Caco-2 (cell line): ENCODE measurements at regions not wholly inside any gene's neighbourhood (a gene's known extent, or its start where the extent isn't known, plus 50 kb on each side); places are given as distances from the start of the nearest gene placed in this dataset.
A peak's percentile ranks its signal among the peaks of the same experiment; 100 is the strongest.

Experiments
- BruUV-seq: library from RNA; stranded (reverse); fragments of 400-500 nt; replicated peaks from 2 replicates; lab custom pipeline; 2021; lab: Mats Ljungman, UMichigan
- CTCF ChIA-PET: fragments of 300-600 bp; sonication (Branson Sonifier 250); formaldehyde crosslinking; loops from one replicate; lab custom pipeline; 2022; ENCODE audit warnings: antibody characterized with exemption; lab: Charles Lee
- POLR2A ChIA-PET: fragments of 300-600 bp; sonication (Branson Sonifier 250); formaldehyde crosslinking; loops from one replicate; lab custom pipeline; 2022; ENCODE audit warnings: antibody characterized with exemption; lab: Charles Lee
- DNase-seq, 2 experiments: peaks; one replicate each; pipeline versions ENCODE4 v3.0.0 to v3.0.0-alpha.2; 2020 to 2022
- H3K27me3 ChIP-seq: replicated peaks from 2 replicates; pipeline ENCODE4 v1.6.0; 2011; ENCODE audit warnings: low read length; ENCODE audit not compliant: control insufficient read depth, insufficient read depth
- H3K36me3 ChIP-seq: 2 replicates; pipeline ENCODE4 v1.5.1; 2011; ENCODE audit warnings: low read length; ENCODE audit not compliant: control insufficient read depth, insufficient read depth
- H3K4me1 ChIP-seq: fragments of 250-450 bp; sonication (Bioruptor Pico); 2 replicates; pipeline ENCODE4 v1.5.1; 2020; ENCODE audit warnings: mild to moderate bottlenecking
- H3K4me3 ChIP-seq: 2 replicates; pipeline ENCODE4 v1.5.1; 2011; ENCODE audit warnings: low read depth, mild to moderate bottlenecking, control low read depth, low read length
- H3K9me3 ChIP-seq: fragments of 250-450 bp; sonication (Bioruptor Pico); 2 replicates; pipeline ENCODE4 v1.5.1; 2020; ENCODE audit warnings: mild to moderate bottlenecking, moderate library complexity
- H3K27ac Mint-ChIP-seq: one replicate; pipeline ENCODE4 v1.8.0; 2022; ENCODE audit warnings: mixed read lengths; ENCODE audit not compliant: unreplicated experiment
- H3K27me3 Mint-ChIP-seq: one replicate; pipeline ENCODE4 v1.8.0; 2022; ENCODE audit warnings: mixed read lengths; ENCODE audit not compliant: insufficient read depth, unreplicated experiment
- H3K36me3 Mint-ChIP-seq: one replicate; pipeline ENCODE4 v1.8.0; 2022; ENCODE audit warnings: mild to moderate bottlenecking, mixed read lengths; ENCODE audit not compliant: insufficient read depth, unreplicated experiment
- H3K4me1 Mint-ChIP-seq: one replicate; pipeline ENCODE4 v1.8.0; 2022; ENCODE audit warnings: low read depth, mixed read lengths; ENCODE audit not compliant: unreplicated experiment
- H3K4me3 Mint-ChIP-seq: one replicate; pipeline ENCODE4 v1.8.0; 2022; ENCODE audit warnings: mild to moderate bottlenecking, moderate library complexity, mixed read lengths; ENCODE audit not compliant: unreplicated experiment
- H3K9me3 Mint-ChIP-seq: one replicate; pipeline ENCODE4 v1.8.0; 2022; ENCODE audit warnings: mixed read lengths; ENCODE audit not compliant: unreplicated experiment
- intact Hi-C: fragments of 100-400 bp; cut with micrococcal nuclease; formaldehyde crosslinking; loops from one replicate; pipeline ENCODE4 v1.10.0; 2022; ENCODE audit not compliant: unreplicated experiment
- TF ChIP-seq, protein P1 (sequence below), 2 experiments: fragments of 200-600 bp in 1 of 2; IDR thresholded peaks; 1 replicate in 1 of 2; 2 replicates in 1 of 2; pipeline versions ENCODE4 v1.5.1 to v1.8.0; 2011 to 2022; ENCODE audit warnings: antibody characterized with exemption in 1 of 2, control low read depth in 1 of 2, inconsistent platforms in 1 of 2, low read depth in 1 of 2, low read length in 1 of 2, mild to moderate bottlenecking in 1 of 2, moderate library complexity in 1 of 2; ENCODE audit not compliant: insufficient read depth in 1 of 2, severe bottlenecking in 1 of 2, unreplicated experiment in 1 of 2

DNA sequence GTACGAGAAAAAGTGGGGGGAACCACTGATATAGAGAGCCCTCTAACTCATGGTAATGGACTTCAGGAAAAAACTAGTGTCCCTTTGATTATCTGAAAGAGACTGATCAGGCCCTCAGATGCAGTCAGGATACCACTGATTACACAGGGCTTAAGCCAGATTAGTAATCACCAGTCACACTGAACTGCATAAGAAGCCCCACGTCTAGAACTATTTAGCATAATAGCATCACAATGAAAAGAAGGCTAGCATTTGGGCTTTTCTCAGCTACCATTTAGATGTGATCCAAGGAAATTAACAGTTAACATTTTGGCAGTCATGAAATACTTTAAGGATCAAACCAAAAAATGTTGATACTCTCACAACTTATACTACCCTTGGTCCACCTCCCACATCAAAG, 813.1 kb upstream of the POU3F3 start:
- BruUV-seq: no TSS peak
- no peaks in the 10 kb centered on the region for H3K4me1 Mint-ChIP-seq
- H3K36me3 ChIP-seq: no peaks in the 10 kb centered on the region

DNA sequence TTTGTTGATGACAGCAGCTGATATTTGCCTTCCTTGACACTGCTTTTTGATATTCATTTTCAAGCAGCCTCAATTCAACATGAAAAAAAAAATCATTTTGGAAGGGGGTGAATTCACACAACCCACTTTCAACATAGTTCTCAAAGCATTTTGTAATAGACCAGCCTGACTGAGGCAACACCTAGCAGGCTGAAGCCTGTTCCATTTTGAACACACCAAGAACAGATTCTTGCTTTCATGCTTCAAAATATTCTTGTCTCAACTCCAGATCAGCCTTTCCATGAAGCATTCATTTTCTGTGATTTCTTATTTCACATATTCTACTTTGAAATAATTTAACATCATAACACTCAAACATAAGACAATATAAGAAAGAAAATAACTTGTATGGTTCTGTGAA, 812.6 kb upstream of the POU3F3 start:
- POLR2A ChIA-PET: no interaction called here
- Mint-ChIP-seq H3K4me1 (no peaks in the 10 kb centered on the region), H3K4me3 (no peak overlapping the region), H3K9me3 (no peaks in the 10 kb centered on the region), H3K27me3 (peaks cover 3% of the 10 kb centered on the region), H3K36me3 (no peaks in the 10 kb centered on the region), H3K27ac (no peak overlapping the region)
- Histone ChIP-seq H3K4me1 (no peaks in the 10 kb centered on the region), H3K27me3 (no peaks in the 10 kb centered on the region), H3K36me3 (no peaks in the 10 kb centered on the region), H3K4me3 (no peak overlapping the region), H3K9me3 (no peaks in the 10 kb centered on the region)
- TF ChIP-seq, protein P1, sequence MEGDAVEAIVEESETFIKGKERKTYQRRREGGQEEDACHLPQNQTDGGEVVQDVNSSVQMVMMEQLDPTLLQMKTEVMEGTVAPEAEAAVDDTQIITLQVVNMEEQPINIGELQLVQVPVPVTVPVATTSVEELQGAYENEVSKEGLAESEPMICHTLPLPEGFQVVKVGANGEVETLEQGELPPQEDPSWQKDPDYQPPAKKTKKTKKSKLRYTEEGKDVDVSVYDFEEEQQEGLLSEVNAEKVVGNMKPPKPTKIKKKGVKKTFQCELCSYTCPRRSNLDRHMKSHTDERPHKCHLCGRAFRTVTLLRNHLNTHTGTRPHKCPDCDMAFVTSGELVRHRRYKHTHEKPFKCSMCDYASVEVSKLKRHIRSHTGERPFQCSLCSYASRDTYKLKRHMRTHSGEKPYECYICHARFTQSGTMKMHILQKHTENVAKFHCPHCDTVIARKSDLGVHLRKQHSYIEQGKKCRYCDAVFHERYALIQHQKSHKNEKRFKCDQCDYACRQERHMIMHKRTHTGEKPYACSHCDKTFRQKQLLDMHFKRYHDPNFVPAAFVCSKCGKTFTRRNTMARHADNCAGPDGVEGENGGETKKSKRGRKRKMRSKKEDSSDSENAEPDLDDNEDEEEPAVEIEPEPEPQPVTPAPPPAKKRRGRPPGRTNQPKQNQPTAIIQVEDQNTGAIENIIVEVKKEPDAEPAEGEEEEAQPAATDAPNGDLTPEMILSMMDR (IDR thresholded peaks at IDR 0.05; ENCODE audit: insufficient read depth in 1 of 2, low read depth in 1 of 2, low read length in 1 of 2, severe bottlenecking in 1 of 2, unreplicated experiment in 1 of 2): no peak
- intact Hi-C loops: no loop called here
- no TSS peak for BruUV-seq
- DNase-seq: no peak
- CTCF ChIA-PET: no interaction called here

More for the DNA sequence above, 813.1 kb upstream of the POU3F3 start:
- ChIA-PET CTCF (no interaction called here), POLR2A (no interaction called here)
- Mint-ChIP-seq H3K9me3 (no peaks in the 10 kb centered on the region), H3K36me3 (no peaks in the 10 kb centered on the region), H3K27ac (no peak overlapping the region), H3K4me3 (no peak overlapping the region), H3K27me3 (peaks cover 3% of the 10 kb centered on the region)
- no peaks in the 10 kb centered on the region for H3K9me3 ChIP-seq
- no peak overlapping the region for H3K4me3 ChIP-seq
- DNase-seq: no peak
- TF ChIP-seq, protein P1 (IDR thresholded peaks at IDR 0.05; ENCODE audit: insufficient read depth in 1 of 2, low read depth in 1 of 2, low read length in 1 of 2, severe bottlenecking in 1 of 2, unreplicated experiment in 1 of 2): no peak
- H3K27me3 ChIP-seq: no peaks in the 10 kb centered on the region
- intact Hi-C loops: no loop called here
- no peaks in the 10 kb centered on the region for H3K4me1 ChIP-seq

DNA sequence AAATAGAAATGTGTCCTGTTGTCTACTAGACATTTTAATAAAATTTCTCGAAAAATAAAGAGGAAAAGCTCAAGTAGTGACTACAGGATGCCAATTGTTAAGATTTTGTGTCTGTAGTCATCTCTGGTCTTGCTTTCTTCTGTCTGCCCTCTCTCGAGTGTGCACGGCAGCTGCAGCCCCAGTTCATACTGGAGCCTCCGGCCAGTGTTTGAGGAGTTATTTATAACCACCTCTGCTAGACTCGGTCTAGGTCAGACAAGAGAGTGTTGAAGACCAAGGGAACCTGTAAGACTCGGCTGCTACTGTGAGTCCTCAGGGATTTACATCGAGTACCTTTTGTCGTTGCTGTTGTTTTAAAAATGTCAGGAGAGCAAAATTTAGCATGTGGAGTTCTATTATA, 810.1 kb upstream of the POU3F3 start:
- DNase-seq: peak in 1 of 2 experiments; percentile 16
- intact Hi-C loops: no loop called here
- Mint-ChIP-seq H3K9me3 (no peaks in the 10 kb centered on the region), H3K36me3 (no peaks in the 10 kb centered on the region), H3K4me1 (no peaks in the 10 kb centered on the region), H3K4me3 (peak overlapping the region; percentile 16), H3K27ac (no peak overlapping the region), H3K27me3 (peaks cover 3% of the 10 kb centered on the region)
- ChIA-PET CTCF (no interaction called here), POLR2A (no interaction called here)
- TF ChIP-seq, protein P1 (IDR thresholded peaks at IDR 0.05; ENCODE audit: insufficient read depth in 1 of 2, low read depth in 1 of 2, low read length in 1 of 2, severe bottlenecking in 1 of 2, unreplicated experiment in 1 of 2): peak in 1 of 2 experiments; percentile 0
- no peaks in the 10 kb centered on the region for H3K9me3 ChIP-seq
- no peaks in the 10 kb centered on the region for H3K4me1 ChIP-seq
- no peak overlapping the region for H3K4me3 ChIP-seq
- H3K27me3 ChIP-seq: no peaks in the 10 kb centered on the region
- no TSS peak for BruUV-seq
- H3K36me3 ChIP-seq: no peaks in the 10 kb centered on the region
